ENCODE measurements at regions not wholly inside any gene's neighbourhood (a gene's known extent, or its start where the extent isn't known, plus 50 kb on each side); places are given as distances from the start of the nearest gene placed in this dataset.

DNA sequence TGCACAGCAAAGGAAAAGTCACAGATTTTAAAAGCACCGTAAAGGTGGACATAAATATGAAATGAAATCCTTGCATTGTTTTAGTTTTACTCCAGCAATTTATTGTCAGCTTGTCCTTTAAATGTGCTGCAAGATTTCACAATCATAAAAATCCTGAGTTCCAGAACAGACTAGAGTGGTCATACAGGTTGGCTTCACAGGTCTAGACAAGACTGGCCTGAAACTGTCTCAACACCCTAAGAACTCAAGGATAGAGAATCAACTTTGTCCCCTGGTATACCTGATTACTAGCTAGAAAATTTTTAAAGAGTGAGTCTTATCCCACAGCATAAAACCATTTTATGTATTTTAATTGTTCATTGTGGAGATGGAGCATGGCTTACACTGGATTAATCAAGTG lies 521.7 kb upstream of the MCTP2 start:
- Mint-ChIP-seq H3K4me1 (no peaks in the 10 kb centered on the region), H3K4me3 (no peak overlapping the region), H3K27ac (no peak overlapping the region), H3K9me3 (no peaks in the 10 kb centered on the region), H3K27me3 (no peaks in the 10 kb centered on the region), H3K36me3 (no peaks in the 10 kb centered on the region)
- ATAC-seq = no peak

DNA sequence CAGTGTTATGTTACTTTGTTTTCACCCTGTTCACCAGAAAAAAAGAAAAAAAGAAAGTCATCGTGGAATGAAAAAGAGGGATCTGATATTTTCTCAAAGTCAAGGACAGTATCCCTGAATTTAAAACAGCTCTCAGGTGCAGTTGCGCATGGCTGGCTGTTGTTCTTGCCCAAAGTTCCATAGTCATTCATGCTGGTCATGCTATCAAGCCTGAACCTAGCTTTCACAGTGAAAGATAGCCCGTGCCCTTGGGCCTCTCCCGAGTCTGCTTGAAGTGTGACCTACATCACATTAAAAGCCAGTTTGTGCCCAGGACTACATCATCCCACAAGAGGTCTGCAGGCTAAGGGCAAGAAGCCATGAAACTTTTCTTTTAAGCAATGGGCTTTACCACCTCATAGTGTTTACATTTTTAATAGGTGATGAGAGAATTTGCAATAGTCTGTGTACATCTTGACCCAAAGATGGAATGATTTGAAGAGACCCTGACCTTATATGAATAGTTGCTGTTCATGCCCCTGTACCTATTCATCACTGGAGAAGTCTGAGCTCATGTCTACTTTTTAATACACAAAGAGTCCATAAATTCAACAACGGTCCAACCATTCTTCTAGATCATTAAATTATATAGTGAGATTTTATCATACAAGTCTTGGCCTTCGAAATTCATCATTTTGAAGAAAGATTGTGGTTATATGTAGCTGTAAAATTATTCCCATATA lies 522.5 kb upstream of the MCTP2 start:
- no peak for ATAC-seq
- H3K4me3 Mint-ChIP-seq = no peak overlapping the region
- H3K36me3 Mint-ChIP-seq = no peaks in the 10 kb centered on the region
- no peaks in the 10 kb centered on the region for H3K27me3 Mint-ChIP-seq
- peaks cover 2% of the 10 kb centered on the region for H3K9me3 Mint-ChIP-seq
- H3K4me1 Mint-ChIP-seq = no peaks in the 10 kb centered on the region
- H3K27ac Mint-ChIP-seq = no peak overlapping the region

- no peak overlapping the region for H3K27ac Mint-ChIP-seq
- no peak for ATAC-seq
- no peaks in the 10 kb centered on the region for H3K36me3 Mint-ChIP-seq
- H3K9me3 Mint-ChIP-seq = peaks cover 6% of the 10 kb centered on the region
- no peaks in the 10 kb centered on the region for H3K27me3 Mint-ChIP-seq
- no peak overlapping the region for H3K4me3 Mint-ChIP-seq
- H3K4me1 Mint-ChIP-seq = no peaks in the 10 kb centered on the region
Observed at GRCh38 chr15:93707751-93708150, 523.6 kb upstream of the MCTP2 start.

DNA sequence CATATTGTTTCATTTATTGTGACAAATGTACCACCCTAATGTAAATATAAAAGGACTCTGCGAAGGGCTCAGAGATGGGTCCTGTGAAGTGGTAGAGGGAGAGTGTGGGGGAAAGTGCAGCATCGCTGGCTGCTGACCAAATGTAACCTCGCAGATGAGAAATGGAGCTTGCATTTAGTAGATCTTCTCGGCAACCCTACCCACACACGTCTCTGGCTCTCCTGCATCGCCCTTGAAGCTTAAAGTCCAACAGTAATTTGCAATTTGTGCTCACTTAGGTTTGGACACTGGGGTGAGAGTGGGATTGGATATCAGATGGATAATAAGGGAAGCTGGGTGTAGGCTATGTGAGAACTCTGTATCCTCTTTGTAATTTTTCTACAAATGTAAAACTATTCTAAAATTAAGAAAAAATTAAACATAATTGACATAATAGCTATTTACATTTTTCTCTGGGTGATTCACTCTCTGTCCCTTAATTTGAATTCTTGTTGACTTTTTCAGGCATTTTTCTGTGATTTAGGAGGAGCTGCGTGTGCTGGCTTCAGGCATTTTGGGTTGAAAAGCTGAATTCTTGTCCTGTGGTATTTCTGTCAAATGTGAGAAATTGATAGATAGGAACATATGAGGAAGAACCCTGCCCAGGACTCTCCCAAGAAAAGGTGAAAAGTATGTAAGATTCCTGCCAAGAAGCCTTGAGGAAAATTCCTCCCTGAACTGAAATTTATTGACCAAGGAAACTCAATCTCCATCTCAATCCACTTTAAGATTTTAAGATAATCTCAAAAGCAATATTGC lies 524.7 kb upstream of the MCTP2 start:
- Mint-ChIP-seq H3K36me3 (no peaks in the 10 kb centered on the region), H3K4me3 (no peak overlapping the region), H3K27me3 (no peaks in the 10 kb centered on the region), H3K4me1 (no peaks in the 10 kb centered on the region), H3K27ac (no peak overlapping the region), H3K9me3 (peaks cover 6% of the 10 kb centered on the region)
- no peak for ATAC-seq

- H3K4me1 Mint-ChIP-seq = no peaks in the 10 kb centered on the region
- no peak for ATAC-seq
- H3K27ac Mint-ChIP-seq = no peak overlapping the region
- no peak overlapping the region for H3K4me3 Mint-ChIP-seq
- H3K36me3 Mint-ChIP-seq = no peaks in the 10 kb centered on the region
- no peaks in the 10 kb centered on the region for H3K27me3 Mint-ChIP-seq
- peaks cover 6% of the 10 kb centered on the region for H3K9me3 Mint-ChIP-seq
Observed at GRCh38 chr15:93705753-93706455, 525.5 kb upstream of the MCTP2 start.

GRCh38 chr15:93703092-93703739 lies 528.1 kb upstream of the MCTP2 start:
- H3K4me1 Mint-ChIP-seq = no peaks in the 10 kb centered on the region
- peaks cover 10% of the 10 kb centered on the region for H3K9me3 Mint-ChIP-seq
- no peak for ATAC-seq
- H3K36me3 Mint-ChIP-seq = no peaks in the 10 kb centered on the region
- no peak overlapping the region for H3K27ac Mint-ChIP-seq
- H3K27me3 Mint-ChIP-seq = no peaks in the 10 kb centered on the region
- H3K4me3 Mint-ChIP-seq = no peak overlapping the region

DNA sequence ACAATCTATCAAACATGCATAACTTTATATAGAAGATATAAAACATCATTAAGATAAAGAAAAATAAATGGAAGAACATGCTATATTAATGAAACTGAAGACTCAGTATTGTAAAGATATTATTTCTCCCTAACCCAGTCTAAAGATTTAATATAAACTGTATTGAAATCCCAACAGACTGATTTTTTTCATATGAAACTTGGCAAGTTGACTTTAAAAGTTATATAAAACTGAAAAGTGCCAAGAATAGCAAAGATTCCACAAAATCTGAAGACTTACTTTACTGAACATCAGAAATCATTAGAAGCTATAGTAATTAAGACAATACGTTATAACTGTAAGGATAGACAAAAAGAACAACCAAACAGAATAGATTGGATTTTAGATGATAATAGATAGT lies 531.3 kb upstream of the MCTP2 start:
- Mint-ChIP-seq H3K9me3 (peaks cover 27% of the 10 kb centered on the region), H3K4me3 (no peak overlapping the region), H3K27ac (no peak overlapping the region), H3K27me3 (no peaks in the 10 kb centered on the region), H3K4me1 (no peaks in the 10 kb centered on the region), H3K36me3 (no peaks in the 10 kb centered on the region)
- no peak for ATAC-seq

DNA sequence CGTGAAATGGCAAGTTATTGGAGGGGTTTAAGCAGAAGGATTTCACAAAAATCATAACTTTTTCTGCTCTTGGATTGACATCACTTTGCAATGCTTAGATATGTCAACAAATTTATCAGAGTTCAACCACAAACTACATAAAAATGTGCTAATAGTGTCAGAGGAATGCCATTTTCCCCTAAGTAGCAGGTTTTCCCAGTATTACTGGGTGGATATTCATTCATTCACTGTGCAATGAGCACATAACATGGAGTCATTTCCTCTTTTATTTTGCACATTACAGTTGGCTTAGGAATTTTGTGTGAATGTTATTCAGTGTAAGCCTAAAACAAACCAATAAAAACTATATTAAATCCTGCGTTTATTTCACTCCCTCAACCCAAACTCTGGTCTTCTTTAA lies 537.3 kb upstream of the MCTP2 start:
- H3K9me3 Mint-ChIP-seq = peaks cover 16% of the 10 kb centered on the region
- no peaks in the 10 kb centered on the region for H3K36me3 Mint-ChIP-seq
- no peak overlapping the region for H3K4me3 Mint-ChIP-seq

DNA sequence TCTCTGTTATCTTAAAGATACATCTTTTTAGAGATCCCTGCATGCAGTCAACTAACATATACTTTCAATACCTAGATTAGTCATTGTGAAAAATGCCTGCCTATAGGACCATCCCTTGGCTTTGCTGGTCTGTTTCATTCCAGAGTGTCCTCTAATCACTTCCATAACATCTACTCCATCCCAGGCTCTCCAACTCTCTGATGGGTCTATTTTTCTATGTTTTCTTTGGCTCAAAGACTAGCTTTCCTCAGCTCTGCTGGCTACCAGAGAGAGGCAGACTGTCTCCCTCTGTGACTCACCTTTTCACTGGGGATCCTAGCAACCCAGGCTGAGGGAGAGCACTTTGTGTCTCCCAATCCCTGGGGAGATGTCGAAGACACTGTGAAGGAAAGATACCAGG lies 547.7 kb upstream of the MCTP2 start:
- Mint-ChIP-seq H3K9me3 (peaks cover 9% of the 10 kb centered on the region), H3K4me1 (no peaks in the 10 kb centered on the region), H3K27me3 (no peaks in the 10 kb centered on the region), H3K36me3 (no peaks in the 10 kb centered on the region), H3K4me3 (no peak overlapping the region), H3K27ac (no peak overlapping the region)
- ATAC-seq = no peak

More for the DNA sequence above, 537.3 kb upstream of the MCTP2 start:
- ATAC-seq = no peak
- Mint-ChIP-seq H3K4me1 (no peaks in the 10 kb centered on the region), H3K27me3 (no peaks in the 10 kb centered on the region), H3K27ac (no peak overlapping the region)

DNA sequence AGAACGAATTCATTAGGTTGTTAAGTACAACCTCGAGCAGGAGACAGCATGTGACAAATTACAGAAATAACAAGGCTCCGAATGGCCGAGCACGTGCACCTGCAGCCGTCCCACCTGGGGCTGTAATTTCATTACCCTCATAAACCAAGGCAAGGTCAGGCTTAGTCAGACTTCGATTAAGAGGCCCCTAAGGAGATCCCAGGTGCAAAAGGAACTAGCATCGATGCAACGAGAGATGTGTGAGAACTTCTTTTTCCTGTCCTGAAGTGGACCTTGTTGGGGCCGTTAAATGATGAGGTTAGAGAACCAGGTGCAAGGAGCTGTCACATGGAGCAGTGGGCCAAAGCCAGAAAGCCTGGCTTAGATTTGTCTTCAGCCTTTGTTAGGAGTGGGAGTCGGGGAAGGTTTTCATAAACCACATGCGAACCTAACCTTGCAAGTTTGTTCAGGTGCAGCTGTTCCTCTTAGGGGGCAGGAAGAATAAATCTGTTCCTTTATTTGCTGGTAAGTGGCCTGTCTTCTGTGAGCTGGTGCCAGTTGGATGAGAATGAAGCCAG lies 559.9 kb upstream of the MCTP2 start:
- no peaks in the 10 kb centered on the region for H3K9me3 Mint-ChIP-seq
- H3K27me3 Mint-ChIP-seq = no peaks in the 10 kb centered on the region
- H3K4me1 Mint-ChIP-seq = no peaks in the 10 kb centered on the region
- H3K4me3 Mint-ChIP-seq = no peak overlapping the region
- ATAC-seq = no peak
- H3K36me3 Mint-ChIP-seq = no peaks in the 10 kb centered on the region
- no peak overlapping the region for H3K27ac Mint-ChIP-seq

DNA sequence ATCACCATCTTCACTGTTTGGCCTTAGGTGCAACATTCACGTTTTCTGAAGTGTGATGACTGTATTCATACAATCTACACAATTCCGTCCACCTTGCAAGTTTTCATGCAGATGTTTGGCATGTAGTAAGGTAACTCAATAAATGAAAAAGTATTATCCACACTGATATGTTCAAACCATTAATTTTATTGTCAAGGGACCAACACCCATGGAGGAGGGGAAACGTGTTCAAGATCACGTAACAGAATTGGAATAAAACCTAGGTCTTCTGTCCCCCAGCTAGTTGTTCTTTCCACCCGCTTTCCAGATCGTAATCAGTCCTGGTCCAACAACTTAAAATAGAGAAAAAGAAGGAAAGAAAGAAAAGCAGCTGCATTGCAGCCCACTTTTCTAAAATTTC lies 560.4 kb upstream of the MCTP2 start:
- no peaks in the 10 kb centered on the region for H3K36me3 Mint-ChIP-seq
- no peak overlapping the region for H3K4me3 Mint-ChIP-seq
- H3K27ac Mint-ChIP-seq = no peak overlapping the region
- no peaks in the 10 kb centered on the region for H3K9me3 Mint-ChIP-seq
- ATAC-seq = no peak
- H3K27me3 Mint-ChIP-seq = no peaks in the 10 kb centered on the region
- H3K4me1 Mint-ChIP-seq = no peaks in the 10 kb centered on the region

DNA sequence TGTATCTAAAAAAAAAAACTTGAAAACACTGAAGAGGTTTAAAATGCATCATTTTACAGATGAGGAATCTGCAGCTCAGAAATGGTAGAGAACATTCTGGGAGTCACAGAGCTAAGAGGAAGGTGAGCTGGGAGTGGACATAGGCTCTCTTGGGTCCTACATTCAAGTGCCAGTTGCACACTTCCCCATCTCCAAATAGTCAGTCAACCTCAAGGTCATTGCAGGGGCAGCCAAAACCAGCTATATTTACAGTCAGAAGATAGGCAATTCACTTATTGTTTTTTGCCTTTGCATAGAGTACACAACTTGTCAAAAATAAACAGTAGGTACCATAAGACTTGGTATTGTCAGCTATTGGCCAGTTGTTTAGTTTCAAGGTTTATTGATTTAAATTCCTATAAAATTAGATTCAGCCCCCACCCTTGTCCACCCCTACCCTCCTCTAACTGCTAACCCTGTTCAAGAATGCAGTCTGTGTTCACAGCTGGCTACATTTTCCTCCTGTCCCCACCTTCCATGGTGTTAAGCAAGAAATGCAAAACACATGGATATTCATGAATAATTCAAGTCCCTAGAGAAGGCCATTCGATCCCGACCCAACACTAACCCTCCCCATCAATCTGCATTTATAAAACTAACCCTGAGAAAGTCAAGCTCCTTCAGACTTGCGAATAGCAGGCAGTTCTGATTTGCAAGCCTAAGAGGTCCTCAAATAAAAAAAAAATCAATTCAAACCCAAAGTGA lies 567.0 kb upstream of the MCTP2 start:
- H3K4me1 Mint-ChIP-seq = no peaks in the 10 kb centered on the region
- ATAC-seq = no peak
- H3K27me3 Mint-ChIP-seq = no peaks in the 10 kb centered on the region
- H3K36me3 Mint-ChIP-seq = no peaks in the 10 kb centered on the region
- peaks cover 3% of the 10 kb centered on the region for H3K9me3 Mint-ChIP-seq
- H3K27ac Mint-ChIP-seq = no peak overlapping the region
- H3K4me3 Mint-ChIP-seq = no peak overlapping the region

GRCh38 chr15:93662162-93662885 lies 569.0 kb upstream of the MCTP2 start:
- no peak overlapping the region for H3K27ac Mint-ChIP-seq
- peaks cover 3% of the 10 kb centered on the region for H3K9me3 Mint-ChIP-seq
- ATAC-seq = no peak
- H3K4me1 Mint-ChIP-seq = no peaks in the 10 kb centered on the region
- no peaks in the 10 kb centered on the region for H3K27me3 Mint-ChIP-seq
- no peaks in the 10 kb centered on the region for H3K36me3 Mint-ChIP-seq
- no peak overlapping the region for H3K4me3 Mint-ChIP-seq

Measured in stimulated activated memory B cell treated with anti-CD40 and anti-IgM and Interleukin-4, amounts not matched to agents 10 μg/mL and 1 μg/mL and 100 μg/mL, for 72 hours (primary cell).